HG02840 (cell line): ENCODE measurements at regions not wholly inside any gene's neighbourhood (a gene's known extent, or its start where the extent isn't known, plus 50 kb on each side); places are given as distances from the start of the nearest gene placed in this dataset.
"Not testable (repeated sequence)": the region's sequence is repeated elsewhere in the genome, so short reads cannot be mapped to it uniquely, and the experiment has no call there.

ENCODE experiments used
- ATAC-seq: cut with Tn5 transposase; IDR thresholded peaks from one replicate; pipeline ENCODE4 v1.9.1; 2021; ENCODE audit warnings: mild to moderate bottlenecking, moderate library complexity, moderate number of reproducible peaks; ENCODE audit not compliant: unreplicated experiment, low FRiP score

- ATAC-seq = no peak
Observed at GRCh38 chr14:83004456-83005006, 1470.9 kb upstream of the SEL1L start.

GRCh38 chr14:83006121-83006670, 1472.5 kb upstream of the SEL1L start:
- ATAC-seq = no peak

GRCh38 chr14:83007052-83007451, 1473.4 kb upstream of the SEL1L start:
- ATAC-seq = not testable (repeated sequence)

- no peak for ATAC-seq
Observed at GRCh38 chr14:83007641-83008225, 1474.1 kb upstream of the SEL1L start.

- no peak for ATAC-seq
Observed at GRCh38 chr14:83017296-83017695, 1483.6 kb upstream of the SEL1L start.

- ATAC-seq = no peak
Observed at GRCh38 chr14:83019744-83020414, 1486.2 kb upstream of the SEL1L start.

GRCh38 chr14:83021323-83021722, 1487.7 kb upstream of the SEL1L start:
- no peak for ATAC-seq

GRCh38 chr14:83023369-83023768, 1489.7 kb upstream of the SEL1L start:
- no peak for ATAC-seq

GRCh38 chr14:83041224-83041623, 1507.6 kb upstream of the SEL1L start:
- no peak for ATAC-seq

- ATAC-seq = no peak
Observed at GRCh38 chr14:83042858-83043257, 1509.2 kb upstream of the SEL1L start.

GRCh38 chr14:83044001-83044400, 1510.3 kb upstream of the SEL1L start:
- no peak for ATAC-seq

- ATAC-seq = no peak
Observed at GRCh38 chr14:83047059-83047830, 1513.6 kb upstream of the SEL1L start.

- no peak for ATAC-seq
Observed at GRCh38 chr14:83053022-83053710, 1519.5 kb upstream of the SEL1L start.

GRCh38 chr14:83058068-83058467, 1524.4 kb upstream of the SEL1L start:
- ATAC-seq = no peak

GRCh38 chr14:83071888-83072501, 1538.3 kb upstream of the SEL1L start:
- peak; percentile 67 for ATAC-seq

GRCh38 chr14:83085136-83085535, 1551.5 kb upstream of the SEL1L start:
- ATAC-seq = no peak

GRCh38 chr14:83085725-83086124, 1552.1 kb upstream of the SEL1L start:
- no peak for ATAC-seq

GRCh38 chr14:83091991-83092956, 1558.6 kb upstream of the SEL1L start:
- not testable (repeated sequence) for ATAC-seq

GRCh38 chr14:83096092-83096491, 1562.4 kb upstream of the SEL1L start:
- ATAC-seq = no peak
